AG09309 (cell line): ENCODE measurements at regions not wholly inside any gene's neighbourhood (a gene's known extent, or its start where the extent isn't known, plus 50 kb on each side); places are given as distances from the start of the nearest gene placed in this dataset.

Experiments used
- DNase-seq: peaks from one replicate; pipeline ENCODE4 v3.0.0-alpha.2; 2010; ENCODE audit warnings: low read depth
- H3K4me3 ChIP-seq: 2 replicates; pipeline ENCODE4 v1.5.1; 2011; ENCODE audit warnings: mild to moderate bottlenecking, low read depth, low read length, moderate library complexity; ENCODE audit not compliant: control insufficient read depth
- CTCF ChIP-seq: IDR thresholded peaks from 2 replicates; pipeline ENCODE4 v1.5.1; 2011; ENCODE audit warnings: mild to moderate bottlenecking, low read depth, low read length, inconsistent platforms; ENCODE audit not compliant: insufficient read depth, control insufficient read depth; ENCODE audit errors: missing control alignments

GRCh38 chr16:63606778-63607177 is 1515.1 kb downstream of the CDH11 start:
- H3K4me3 ChIP-seq, result no peak overlapping the region
- no peak for DNase-seq
- TF ChIP-seq CTCF, result no peak

DNA sequence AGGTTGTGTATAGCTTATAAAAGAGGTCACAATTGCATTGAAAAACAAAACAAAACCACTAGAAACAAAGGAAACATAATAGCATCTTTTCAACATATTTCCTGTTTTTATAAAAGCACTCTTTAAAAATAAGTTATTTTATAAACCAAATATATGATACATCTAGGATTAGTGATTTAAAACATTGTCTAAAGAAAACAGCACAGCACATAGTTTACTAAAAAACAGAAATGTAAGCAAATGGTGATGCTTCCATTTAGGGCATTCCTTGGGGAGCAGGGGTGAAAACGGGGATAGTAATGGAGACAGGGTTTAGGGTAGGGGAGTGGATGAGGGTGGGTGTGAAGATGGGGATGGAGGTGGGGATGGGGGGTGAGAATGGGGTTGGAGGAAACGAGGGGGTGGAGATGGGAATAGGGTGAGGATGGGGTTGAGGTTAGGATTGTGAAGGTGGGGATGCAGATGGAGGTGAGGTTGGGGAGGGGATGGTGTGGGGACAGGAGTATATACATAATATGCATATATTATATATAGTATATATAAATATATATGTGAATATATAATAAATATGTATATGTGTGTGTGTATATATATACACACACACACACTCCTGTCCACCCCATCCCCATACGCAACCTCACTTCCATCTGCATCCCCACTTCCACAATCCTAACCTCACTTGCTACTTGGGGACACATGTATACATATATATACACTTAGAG is 1519.5 kb downstream of the CDH11 start:
- no peak overlapping the region for H3K4me3 ChIP-seq
- no peak for DNase-seq
- no peak for TF ChIP-seq CTCF

GRCh38 chr16:63596716-63597115 is 1525.1 kb downstream of the CDH11 start:
- no peak for DNase-seq
- H3K4me3 ChIP-seq, result no peak overlapping the region
- no peak for TF ChIP-seq CTCF

DNA sequence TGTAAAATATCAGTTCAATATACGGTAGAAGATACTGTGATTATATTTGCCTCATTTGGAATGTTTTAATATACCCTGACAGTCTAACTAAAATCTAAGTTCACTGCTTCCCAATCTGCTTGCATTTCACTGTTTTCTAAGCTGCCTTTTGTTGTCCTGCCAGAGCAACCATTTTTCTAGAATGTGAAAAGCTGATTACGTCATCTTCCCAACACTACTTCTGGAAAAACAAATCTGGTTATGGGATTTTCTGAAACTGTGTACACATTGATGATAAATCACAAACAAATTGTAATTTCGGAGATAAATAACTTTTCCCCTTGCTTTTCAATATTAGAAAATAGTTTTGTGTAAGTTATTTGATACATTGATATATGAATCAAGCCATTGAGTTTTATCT is 1529.0 kb downstream of the CDH11 start:
- no peak for DNase-seq
- no peak overlapping the region for H3K4me3 ChIP-seq
- no peak for TF ChIP-seq CTCF

DNA sequence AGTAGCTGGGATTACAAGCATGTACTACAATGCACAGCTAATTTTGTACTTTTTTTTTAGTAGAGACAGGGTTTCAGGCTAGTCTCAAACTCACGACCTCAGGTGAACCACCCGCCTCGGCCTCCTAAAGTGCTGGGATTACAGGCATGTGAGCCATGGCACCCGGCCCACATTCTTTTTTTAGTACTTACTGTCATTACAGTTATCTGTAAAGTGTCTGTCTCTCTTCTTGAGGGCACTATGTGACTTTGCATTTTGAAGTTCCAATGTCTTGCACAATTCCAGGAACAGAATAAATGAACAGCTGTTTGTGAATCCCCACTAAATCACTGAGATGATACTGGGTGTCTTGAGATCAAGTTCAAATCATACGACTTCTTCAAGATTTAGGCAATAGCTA is 1540.3 kb downstream of the CDH11 start:
- no peak overlapping the region for H3K4me3 ChIP-seq
- no peak for DNase-seq

GRCh38 chr16:63578791-63579190 is 1542.6 kb upstream of the CDH8 start:
- no peak for DNase-seq
- TF ChIP-seq CTCF, result no peak

More for the DNA sequence above, 1540.3 kb downstream of the CDH11 start:
- TF ChIP-seq CTCF, result no peak

DNA sequence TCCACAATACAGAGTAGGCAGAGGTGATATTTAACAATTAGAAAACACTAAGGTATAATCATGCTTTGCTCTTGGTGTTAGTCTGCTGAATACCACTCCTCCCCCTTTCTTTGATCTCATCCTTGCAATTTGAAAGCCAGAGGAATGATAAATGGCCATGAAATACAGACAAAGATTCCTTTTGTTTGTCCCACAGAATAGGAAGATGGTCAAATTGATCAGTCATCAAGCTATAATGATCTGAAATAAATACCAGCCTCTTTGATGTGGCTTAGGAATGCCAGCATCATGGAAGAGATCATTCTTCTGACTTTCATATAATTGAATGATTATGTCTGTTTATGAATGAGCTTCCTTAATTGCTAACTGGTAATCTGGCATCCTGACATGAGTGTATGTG is 1541.7 kb upstream of the CDH8 start:
- TF ChIP-seq CTCF, result no peak
- no peak overlapping the region for H3K4me3 ChIP-seq
- DNase-seq, result no peak

More at GRCh38 chr16:63578791-63579190, 1542.6 kb upstream of the CDH8 start:
- H3K4me3 ChIP-seq, result no peak overlapping the region
